Stimulated activated naive B cell treated with anti-CD40 and anti-IgM and Interleukin-4, amounts not matched to agents 10 μg/mL and 1 μg/mL and 100 μg/mL, for 72 hours (primary cell): ENCODE measurements at regions not wholly inside any gene's neighbourhood (a gene's known extent, or its start where the extent isn't known, plus 50 kb on each side); places are given as distances from the start of the nearest gene placed in this dataset.
A peak's percentile ranks its signal among the peaks of the same experiment; 100 is the strongest.
"Not testable (repeated sequence)": the region's sequence is repeated elsewhere in the genome, so short reads cannot be mapped to it uniquely, and the experiment has no call there.

ENCODE experiments used
- ATAC-seq, 2 donors: fragments of 150-1000 bp; cut with Tn5 transposase; replicated peaks; 2 replicates each; pipeline ENCODE4 v1.10.0; 2021; ENCODE audit warnings: moderate library complexity in 1 of 2
- DNase-seq: peaks from one replicate; pipeline ENCODE4 v3.0.0; 2021
- H3K27ac Mint-ChIP-seq: one replicate; pipeline ENCODE4 v1.8.0; 2022; ENCODE audit warnings: mild to moderate bottlenecking, mixed read lengths
- H3K27me3 Mint-ChIP-seq, 2 donors: one replicate each; pipeline ENCODE4 v1.8.0; 2022; ENCODE audit warnings: mixed read lengths in 2 of 2
- H3K36me3 Mint-ChIP-seq, 2 donors: one replicate each; pipeline ENCODE4 v1.8.0; 2022; ENCODE audit warnings: mixed read lengths in 2 of 2, mild to moderate bottlenecking in 1 of 2
- H3K4me1 Mint-ChIP-seq, 2 donors: one replicate each; pipeline ENCODE4 v1.8.0; 2022; ENCODE audit warnings: mixed read lengths in 2 of 2, mild to moderate bottlenecking in 1 of 2
- H3K4me3 Mint-ChIP-seq, 2 donors: one replicate each; pipeline ENCODE4 v1.8.0; 2022; ENCODE audit warnings: mild to moderate bottlenecking in 2 of 2, mixed read lengths in 2 of 2, moderate library complexity in 1 of 2
- H3K9me3 Mint-ChIP-seq, 2 donors: one replicate each; pipeline ENCODE4 v1.8.0; 2022; ENCODE audit warnings: mixed read lengths in 2 of 2, mild to moderate bottlenecking in 1 of 2

DNA sequence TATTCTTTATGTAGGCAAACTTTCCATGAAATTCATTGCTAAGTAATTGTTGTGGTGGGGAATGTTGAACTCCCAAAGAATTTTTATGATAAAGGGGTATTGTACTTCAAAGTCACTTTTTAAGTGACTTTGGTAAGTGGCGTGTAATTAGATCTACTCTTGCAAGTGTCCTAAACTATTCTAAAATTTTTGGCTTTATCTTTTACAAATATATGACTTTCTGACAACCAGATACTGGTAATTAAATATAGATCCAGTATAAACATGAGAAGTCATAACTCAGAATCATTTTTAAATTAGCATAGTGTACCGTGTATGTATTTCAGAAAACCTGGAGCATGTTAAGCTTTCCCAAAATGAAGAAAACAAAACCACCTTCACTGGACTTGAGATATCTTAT, 84.7 kb upstream of the HGF start:
- H3K9me3 Mint-ChIP-seq = no peaks in the 10 kb centered on the region
- H3K4me1 Mint-ChIP-seq = no peaks in the 10 kb centered on the region
- H3K27me3 Mint-ChIP-seq = no peaks in the 10 kb centered on the region
- H3K27ac Mint-ChIP-seq = no peak overlapping the region
- DNase-seq (no peak), ATAC-seq (no peak)
- H3K4me3 Mint-ChIP-seq = no peak overlapping the region
- H3K36me3 Mint-ChIP-seq = no peaks in the 10 kb centered on the region

DNA sequence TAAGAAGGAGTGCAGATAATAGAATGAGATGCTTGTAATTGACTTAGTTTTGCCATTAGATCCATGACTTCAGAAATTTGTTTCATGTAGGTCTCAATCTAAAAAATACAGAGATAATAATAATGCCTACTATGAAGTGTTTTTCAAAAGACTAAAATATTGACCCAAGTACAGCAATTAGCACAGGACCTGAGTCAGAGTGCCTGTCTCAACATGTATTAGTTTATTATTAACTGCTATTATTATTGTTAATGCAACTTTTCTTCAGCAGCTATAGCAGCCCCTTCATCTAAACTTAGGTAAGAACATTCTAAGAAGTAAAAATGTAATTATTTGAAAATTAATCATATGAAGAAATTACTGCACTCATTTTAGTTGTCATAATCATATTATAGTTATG, 82.9 kb upstream of the HGF start:
- DNase-seq = no peak
- H3K27ac Mint-ChIP-seq = no peak overlapping the region
- no peak for ATAC-seq
- no peak overlapping the region for H3K4me3 Mint-ChIP-seq
- no peaks in the 10 kb centered on the region for H3K4me1 Mint-ChIP-seq
- H3K9me3 Mint-ChIP-seq = no peaks in the 10 kb centered on the region
- H3K36me3 Mint-ChIP-seq = no peaks in the 10 kb centered on the region
- H3K27me3 Mint-ChIP-seq = no peaks in the 10 kb centered on the region

DNA sequence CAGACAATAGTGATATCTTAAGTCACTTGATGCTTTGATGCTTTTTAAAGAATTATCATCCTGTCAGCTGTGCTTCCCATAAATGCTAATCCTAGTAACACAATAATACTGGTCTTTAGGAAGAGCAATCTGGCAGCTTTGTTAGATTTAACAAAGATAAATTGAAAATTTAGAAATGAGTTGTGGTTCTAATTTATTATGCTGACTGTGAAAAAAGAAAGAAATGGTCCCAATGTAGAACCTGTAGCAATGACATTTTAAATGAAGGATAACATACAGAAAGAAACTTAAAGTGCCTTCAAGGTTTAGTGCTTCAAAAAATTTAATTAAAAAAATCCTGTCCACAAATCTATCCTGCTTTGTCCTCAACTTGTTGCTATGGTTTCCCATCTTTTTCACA, 81.6 kb upstream of the HGF start:
- Mint-ChIP-seq H3K4me1 (peaks cover 4 to 9% of the 10 kb centered on the region in 2 donors), H3K27me3 (no peaks in the 10 kb centered on the region), H3K9me3 (no peaks in the 10 kb centered on the region), H3K27ac (no peak overlapping the region), H3K4me3 (no peak overlapping the region), H3K36me3 (no peaks in the 10 kb centered on the region)
- no peak for ATAC-seq
- no peak for DNase-seq

DNA sequence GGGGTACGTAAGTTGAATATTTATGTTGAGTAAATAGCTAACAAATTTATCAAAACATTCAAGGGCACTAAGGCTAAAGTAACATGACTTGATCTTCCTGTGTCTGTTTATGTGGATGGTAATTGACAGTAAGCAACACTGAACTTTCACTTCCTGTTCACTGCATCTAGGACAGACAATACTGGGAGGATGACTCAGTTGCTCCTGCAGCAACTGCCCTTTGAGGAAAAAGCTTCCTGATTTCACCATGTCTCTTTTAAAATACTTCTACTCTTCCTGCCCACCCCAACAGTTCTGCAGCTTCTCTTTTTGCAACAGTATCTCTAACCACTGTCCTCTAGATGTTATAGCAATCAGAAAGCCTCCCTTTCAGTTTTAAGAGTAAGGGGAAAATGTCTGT, 76.6 kb upstream of the HGF start:
- Mint-ChIP-seq H3K4me1 (peaks cover 11 to 18% of the 10 kb centered on the region in 2 donors), H3K27me3 (no peaks in the 10 kb centered on the region), H3K36me3 (no peaks in the 10 kb centered on the region), H3K4me3 (peak overlapping the region in 1 of 2 donors; percentile 6), H3K27ac (no peak overlapping the region), H3K9me3 (peaks cover 0 to 3% of the 10 kb centered on the region in 2 donors)
- ATAC-seq = peak; percentile 90 to 94
- peak; percentile 3 for DNase-seq

DNA sequence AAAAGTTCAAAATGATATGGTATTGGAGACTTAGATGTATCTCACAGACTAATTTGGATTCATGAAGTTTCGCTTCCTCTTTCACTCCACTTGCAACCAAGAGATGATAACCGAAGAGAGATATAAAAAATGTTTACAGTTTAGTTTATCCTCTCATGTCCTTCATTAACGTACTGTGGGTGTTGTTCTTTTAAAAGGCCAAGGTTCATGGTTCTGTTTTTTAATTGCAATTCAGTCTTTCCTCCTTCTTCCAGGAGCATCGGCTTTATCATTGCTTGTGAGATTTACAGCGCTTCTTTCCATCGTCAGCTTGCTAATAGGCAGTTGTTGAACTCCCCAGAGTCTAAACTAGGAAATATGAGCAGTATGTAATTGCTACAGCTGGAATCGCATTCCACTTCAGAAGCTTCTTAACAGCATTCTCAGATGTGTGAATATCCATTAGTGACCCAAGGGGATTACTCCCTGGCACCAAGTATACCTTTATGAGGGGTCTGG, 75.9 kb upstream of the HGF start:
- DNase-seq (no peak), ATAC-seq (peak; percentile 70 to 79)
- no peaks in the 10 kb centered on the region for H3K36me3 Mint-ChIP-seq
- H3K9me3 Mint-ChIP-seq = peaks cover 0 to 3% of the 10 kb centered on the region in 2 donors
- H3K4me1 Mint-ChIP-seq = peaks cover 11 to 18% of the 10 kb centered on the region in 2 donors
- H3K4me3 Mint-ChIP-seq = peak overlapping the region; percentile 56 to 61
- no peaks in the 10 kb centered on the region for H3K27me3 Mint-ChIP-seq
- no peak overlapping the region for H3K27ac Mint-ChIP-seq

DNA sequence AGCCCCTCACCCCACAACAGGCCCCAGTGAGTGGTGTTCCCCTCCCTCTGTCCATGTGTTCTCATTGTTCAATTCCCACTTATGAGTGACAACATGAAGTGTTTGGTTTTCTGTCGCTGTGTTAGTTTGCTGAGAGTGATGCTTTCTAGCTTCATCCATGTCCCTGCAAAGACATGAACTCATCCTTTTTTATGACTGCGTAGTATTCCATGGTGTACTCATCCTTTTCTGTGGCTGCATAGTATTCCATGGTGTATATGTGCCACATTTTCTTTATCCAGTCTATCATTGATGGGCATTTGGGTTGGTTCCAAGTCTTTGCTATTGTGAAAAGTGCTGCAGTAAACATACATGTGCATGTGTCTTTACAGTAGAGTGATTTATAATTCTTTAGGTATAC, 73.8 kb upstream of the HGF start:
- ATAC-seq = not testable (repeated sequence)

DNA sequence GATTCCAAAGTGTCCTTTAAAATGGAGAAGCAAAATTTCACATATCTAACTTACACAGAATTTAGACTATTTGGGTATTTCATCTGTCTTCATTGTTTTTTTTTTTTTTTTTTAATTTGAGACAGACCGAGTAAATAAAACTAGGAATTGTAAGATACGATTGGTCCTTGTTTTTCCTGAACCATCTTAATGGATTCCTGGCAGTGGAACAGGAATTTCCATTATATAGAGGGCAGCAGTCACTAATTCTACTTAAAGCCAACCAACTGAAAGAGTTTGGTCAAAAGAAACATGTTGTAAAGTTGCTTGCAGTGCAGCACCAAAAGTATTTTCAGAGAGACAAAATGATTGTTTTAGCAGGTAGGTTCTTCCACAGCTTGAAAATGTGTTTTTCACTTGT, 72.5 kb upstream of the HGF start:
- Mint-ChIP-seq H3K27ac (no peak overlapping the region), H3K4me3 (no peak overlapping the region), H3K9me3 (peaks cover 5 to 7% of the 10 kb centered on the region in 2 donors), H3K36me3 (no peaks in the 10 kb centered on the region), H3K27me3 (no peaks in the 10 kb centered on the region), H3K4me1 (peaks cover 11 to 21% of the 10 kb centered on the region in 2 donors)
- ATAC-seq = no peak
- DNase-seq = no peak

More for the DNA sequence above, 73.8 kb upstream of the HGF start:
- Mint-ChIP-seq H3K27ac (peak overlapping the region; percentile 20), H3K4me1 (peaks cover 11 to 22% of the 10 kb centered on the region in 2 donors)
- H3K4me3 Mint-ChIP-seq, H3K36me3 Mint-ChIP-seq, H3K9me3 Mint-ChIP-seq, DNase-seq, H3K27me3 Mint-ChIP-seq: not testable (repeated sequence)

DNA sequence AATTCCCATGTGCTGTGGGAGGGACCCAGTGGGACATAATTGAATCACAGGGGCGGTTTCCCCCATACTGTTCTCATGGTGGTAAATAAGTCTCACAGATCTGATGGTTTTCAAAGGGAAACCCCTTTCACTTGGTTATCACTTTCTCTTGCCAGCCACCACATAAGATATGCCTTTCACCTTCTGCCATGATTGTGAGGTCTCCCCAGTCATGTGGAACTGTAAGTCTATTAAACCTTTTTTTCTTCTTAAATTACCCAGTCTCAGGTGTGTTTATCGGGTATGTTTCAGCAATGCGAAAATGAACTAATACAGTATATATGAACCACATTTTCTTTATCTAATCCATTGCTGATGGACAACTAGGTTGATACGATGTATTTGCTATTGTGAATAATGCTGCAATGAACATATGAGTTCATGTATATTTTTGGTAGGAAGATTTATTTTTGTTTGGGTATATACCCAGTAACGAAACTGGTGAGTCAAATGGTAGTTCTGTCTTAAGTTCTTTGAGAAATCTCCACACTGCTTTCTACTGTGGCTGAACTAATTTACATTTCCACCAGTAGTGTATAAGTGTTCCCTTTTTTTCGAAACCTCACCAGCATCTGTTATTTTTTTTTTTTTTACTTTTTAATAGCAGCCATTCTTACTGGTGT, 70.0 kb upstream of the HGF start:
- Mint-ChIP-seq H3K27ac (no peak overlapping the region), H3K4me1 (peaks cover 0 to 3% of the 10 kb centered on the region in 2 donors), H3K27me3 (no peaks in the 10 kb centered on the region), H3K9me3 (peaks cover 5 to 7% of the 10 kb centered on the region in 2 donors), H3K4me3 (no peak overlapping the region), H3K36me3 (no peaks in the 10 kb centered on the region)
- peak; percentile 51 to 63 for ATAC-seq
- DNase-seq = no peak

DNA sequence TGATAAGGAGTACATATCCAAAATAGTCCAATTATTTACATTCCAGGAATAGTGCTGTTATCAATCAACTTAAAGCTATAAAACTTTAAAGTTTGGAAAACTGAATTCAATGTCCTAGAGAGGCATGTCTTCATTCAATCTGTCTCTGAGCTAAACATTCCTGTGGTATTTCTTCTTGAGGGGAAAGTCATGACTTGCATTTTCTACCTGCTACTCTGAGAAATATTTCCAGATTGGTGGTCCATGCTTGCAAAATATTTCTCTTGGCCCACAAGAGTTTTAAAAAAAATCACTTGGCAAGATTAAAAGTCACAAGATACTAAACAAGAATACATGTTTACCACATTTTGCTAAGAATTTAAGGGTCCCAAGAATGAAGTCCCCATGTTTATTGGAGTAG, 63.6 kb upstream of the HGF start:
- no peak overlapping the region for H3K4me3 Mint-ChIP-seq
- no peak overlapping the region for H3K27ac Mint-ChIP-seq
- no peaks in the 10 kb centered on the region for H3K27me3 Mint-ChIP-seq
- no peaks in the 10 kb centered on the region for H3K36me3 Mint-ChIP-seq
- peaks cover 8 to 12% of the 10 kb centered on the region in 2 donors for H3K9me3 Mint-ChIP-seq
- ATAC-seq = no peak
- H3K4me1 Mint-ChIP-seq = no peaks in the 10 kb centered on the region
- no peak for DNase-seq

DNA sequence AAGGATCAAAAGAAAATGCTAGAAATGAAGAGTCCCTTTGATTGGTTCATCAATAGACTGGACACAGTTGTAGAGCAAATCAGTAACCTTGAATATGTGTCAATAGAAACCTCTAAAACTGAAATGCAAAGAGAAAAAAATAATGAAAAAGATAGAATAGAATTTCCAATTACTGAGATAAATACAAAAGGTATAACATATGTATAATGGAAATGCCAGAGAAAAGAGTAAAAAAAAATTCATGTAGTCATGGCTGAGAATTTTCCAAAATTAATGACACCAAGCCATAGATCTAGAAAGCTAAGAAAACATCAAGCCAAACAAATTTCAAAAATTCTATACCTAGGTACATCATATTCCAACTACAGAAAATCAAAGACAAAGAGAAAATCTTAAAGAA, 62.0 kb upstream of the HGF start:
- no peaks in the 10 kb centered on the region for H3K27me3 Mint-ChIP-seq
- H3K9me3 Mint-ChIP-seq = peaks cover 8 to 12% of the 10 kb centered on the region in 2 donors
- ATAC-seq = no peak
- no peak overlapping the region for H3K27ac Mint-ChIP-seq
- H3K4me1 Mint-ChIP-seq = no peaks in the 10 kb centered on the region
- DNase-seq = no peak
- no peak overlapping the region for H3K4me3 Mint-ChIP-seq
- H3K36me3 Mint-ChIP-seq = no peaks in the 10 kb centered on the region

DNA sequence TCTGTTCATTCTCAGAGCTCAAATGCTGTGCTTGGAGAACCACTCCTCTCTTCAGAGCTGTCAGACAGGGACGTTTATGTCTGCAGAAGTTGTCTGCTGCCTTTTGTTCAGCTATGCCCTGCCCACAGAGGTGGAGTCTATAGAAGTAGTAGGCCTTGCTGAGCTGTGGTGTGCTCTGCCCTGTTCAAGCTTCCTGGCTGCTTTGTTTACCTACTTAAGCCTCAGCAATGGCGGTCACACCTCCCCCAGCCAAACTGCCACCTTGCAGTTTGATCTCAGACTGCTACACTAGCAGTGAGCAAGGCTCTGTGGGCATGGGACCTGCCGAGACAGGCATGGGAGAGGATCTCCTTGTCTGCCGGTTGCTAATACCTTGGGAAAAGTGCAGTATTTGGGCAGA, 59.7 kb upstream of the HGF start:
- not testable (repeated sequence) for H3K4me1 Mint-ChIP-seq, DNase-seq, ATAC-seq, H3K36me3 Mint-ChIP-seq, H3K27me3 Mint-ChIP-seq, H3K27ac Mint-ChIP-seq, H3K4me3 Mint-ChIP-seq
- H3K9me3 Mint-ChIP-seq = peaks cover 8 to 12% of the 10 kb centered on the region in 2 donors

DNA sequence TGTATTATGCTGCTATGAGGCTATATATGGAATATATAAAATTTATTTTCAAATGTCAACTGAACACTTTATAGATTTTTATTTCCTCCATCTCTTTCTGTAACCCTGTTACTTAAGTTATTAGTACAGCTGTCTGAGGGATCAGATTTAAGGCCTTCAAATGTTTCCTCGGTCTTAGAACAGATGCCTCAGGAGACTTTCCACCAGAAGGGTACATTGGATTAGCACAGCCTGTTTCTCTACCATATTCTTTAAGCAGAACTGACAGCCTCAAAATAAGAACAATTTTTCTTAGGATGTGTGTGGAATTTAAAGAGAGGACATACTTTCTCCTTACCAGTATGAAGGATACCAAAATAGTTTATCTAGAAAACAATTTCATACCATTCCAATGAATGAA, 53.0 kb upstream of the HGF start:
- H3K9me3 Mint-ChIP-seq = no peaks in the 10 kb centered on the region
- no peaks in the 10 kb centered on the region for H3K36me3 Mint-ChIP-seq
- H3K4me3 Mint-ChIP-seq = no peak overlapping the region
- DNase-seq (no peak), ATAC-seq (no peak)
- no peak overlapping the region for H3K27ac Mint-ChIP-seq
- H3K4me1 Mint-ChIP-seq = no peaks in the 10 kb centered on the region
- H3K27me3 Mint-ChIP-seq = no peaks in the 10 kb centered on the region

DNA sequence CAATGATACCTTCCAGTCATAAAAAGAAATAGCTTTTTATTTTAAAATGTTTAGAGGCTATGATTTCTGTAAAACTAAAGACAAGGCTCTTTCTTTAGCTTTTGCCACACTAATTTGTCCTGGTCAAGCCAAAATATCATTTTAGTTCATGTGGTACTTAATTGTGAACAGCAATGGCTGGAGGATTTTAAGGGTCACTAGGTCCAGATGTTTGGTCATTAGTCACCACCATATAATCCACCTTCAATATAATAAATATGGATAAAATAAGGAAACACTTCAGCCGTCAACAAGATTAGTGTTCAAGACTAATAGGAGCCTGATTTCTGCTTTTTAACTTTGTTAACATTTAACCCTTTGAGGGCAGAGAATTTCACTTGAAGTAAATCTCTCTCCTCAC, 50.0 kb upstream of the HGF start:
- no peaks in the 10 kb centered on the region for H3K9me3 Mint-ChIP-seq
- H3K4me1 Mint-ChIP-seq = no peaks in the 10 kb centered on the region
- DNase-seq = no peak
- no peak for ATAC-seq
- no peaks in the 10 kb centered on the region for H3K27me3 Mint-ChIP-seq
- H3K27ac Mint-ChIP-seq = no peak overlapping the region
- H3K36me3 Mint-ChIP-seq = no peaks in the 10 kb centered on the region
- H3K4me3 Mint-ChIP-seq = no peak overlapping the region
